Neural crest cell (in vitro differentiated cells): ENCODE measurements at regions not wholly inside any gene's neighbourhood (a gene's known extent, or its start where the extent isn't known, plus 50 kb on each side); places are given as distances from the start of the nearest gene placed in this dataset.

Experiments
- DNase-seq: peaks from one replicate; pipeline ENCODE4 v3.0.0; 2021; ENCODE audit warnings: low read depth, mixed read lengths, low spot score
- H3K27ac Mint-ChIP-seq: one replicate; pipeline ENCODE4 v1.8.0; 2021; ENCODE audit warnings: mild to moderate bottlenecking, mixed read lengths; ENCODE audit not compliant: unreplicated experiment
- H3K27me3 Mint-ChIP-seq: 2 replicates; pipeline ENCODE4 v1.8.0; 2021; ENCODE audit warnings: low read depth, mild to moderate bottlenecking, mixed read lengths
- H3K36me3 Mint-ChIP-seq: 2 replicates; pipeline ENCODE4 v1.8.0; 2021; ENCODE audit warnings: low read depth, mild to moderate bottlenecking, mixed read lengths
- H3K4me1 Mint-ChIP-seq: 2 replicates; pipeline ENCODE4 v1.8.0; 2021; ENCODE audit warnings: mixed read lengths
- H3K4me3 Mint-ChIP-seq: one replicate; pipeline ENCODE4 v1.8.0; 2021; ENCODE audit warnings: mild to moderate bottlenecking, mixed read lengths
- H3K9me3 Mint-ChIP-seq: 2 replicates; pipeline ENCODE4 v1.8.0; 2021; ENCODE audit warnings: mixed read lengths
- TF ChIP-seq, protein P1 (sequence below): fragments of 200-600 bp; sonication (generic); conservative IDR thresholded peaks from 2 replicates; pipeline ENCODE4 v1.5.0; 2021; ENCODE audit warnings: antibody characterized with exemption, mild to moderate bottlenecking

GRCh38 chr3:166957121-166957520 lies 423.0 kb downstream of the ZBBX start:
- H3K4me3 Mint-ChIP-seq: no peak overlapping the region
- TF ChIP-seq, protein P1, sequence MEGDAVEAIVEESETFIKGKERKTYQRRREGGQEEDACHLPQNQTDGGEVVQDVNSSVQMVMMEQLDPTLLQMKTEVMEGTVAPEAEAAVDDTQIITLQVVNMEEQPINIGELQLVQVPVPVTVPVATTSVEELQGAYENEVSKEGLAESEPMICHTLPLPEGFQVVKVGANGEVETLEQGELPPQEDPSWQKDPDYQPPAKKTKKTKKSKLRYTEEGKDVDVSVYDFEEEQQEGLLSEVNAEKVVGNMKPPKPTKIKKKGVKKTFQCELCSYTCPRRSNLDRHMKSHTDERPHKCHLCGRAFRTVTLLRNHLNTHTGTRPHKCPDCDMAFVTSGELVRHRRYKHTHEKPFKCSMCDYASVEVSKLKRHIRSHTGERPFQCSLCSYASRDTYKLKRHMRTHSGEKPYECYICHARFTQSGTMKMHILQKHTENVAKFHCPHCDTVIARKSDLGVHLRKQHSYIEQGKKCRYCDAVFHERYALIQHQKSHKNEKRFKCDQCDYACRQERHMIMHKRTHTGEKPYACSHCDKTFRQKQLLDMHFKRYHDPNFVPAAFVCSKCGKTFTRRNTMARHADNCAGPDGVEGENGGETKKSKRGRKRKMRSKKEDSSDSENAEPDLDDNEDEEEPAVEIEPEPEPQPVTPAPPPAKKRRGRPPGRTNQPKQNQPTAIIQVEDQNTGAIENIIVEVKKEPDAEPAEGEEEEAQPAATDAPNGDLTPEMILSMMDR: no peak
- DNase-seq: no peak
- H3K9me3 Mint-ChIP-seq: peaks cover 6% of the 10 kb centered on the region
- H3K27ac Mint-ChIP-seq: no peak overlapping the region
- H3K4me1 Mint-ChIP-seq: no peaks in the 10 kb centered on the region
- H3K27me3 Mint-ChIP-seq: no peaks in the 10 kb centered on the region
- H3K36me3 Mint-ChIP-seq: peaks cover 5% of the 10 kb centered on the region

GRCh38 chr3:166955201-166955939 lies 424.7 kb downstream of the ZBBX start:
- no peaks in the 10 kb centered on the region for H3K4me1 Mint-ChIP-seq
- DNase-seq: no peak
- H3K27ac Mint-ChIP-seq: no peak overlapping the region
- TF ChIP-seq, protein P1: no peak
- peaks cover 5% of the 10 kb centered on the region for H3K36me3 Mint-ChIP-seq
- H3K9me3 Mint-ChIP-seq: peaks cover 10% of the 10 kb centered on the region
- no peak overlapping the region for H3K4me3 Mint-ChIP-seq
- H3K27me3 Mint-ChIP-seq: no peaks in the 10 kb centered on the region

DNA sequence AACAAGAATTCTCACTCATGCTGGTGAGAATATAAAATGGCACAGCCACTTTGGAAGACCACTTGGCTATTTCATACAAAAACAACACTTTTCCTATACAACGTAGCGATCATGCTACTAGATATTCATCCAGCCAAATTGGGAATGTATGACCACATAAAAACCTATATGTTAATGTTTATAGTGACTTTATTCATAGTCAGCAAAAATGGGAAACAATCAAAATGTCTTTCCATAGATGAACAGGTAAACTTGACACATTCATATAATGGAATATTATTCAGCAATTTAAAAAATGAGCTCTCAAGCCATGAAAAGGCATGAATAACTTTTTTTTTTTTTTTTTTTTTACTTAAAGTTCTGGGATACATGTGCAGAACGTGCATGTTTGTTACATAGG lies 445.2 kb downstream of the ZBBX start:
- Mint-ChIP-seq H3K4me1 (no peaks in the 10 kb centered on the region), H3K27me3 (no peaks in the 10 kb centered on the region), H3K27ac (no peak overlapping the region), H3K36me3 (no peaks in the 10 kb centered on the region), H3K9me3 (peaks cover 3% of the 10 kb centered on the region), H3K4me3 (no peak overlapping the region)
- TF ChIP-seq, protein P1: no peak
- DNase-seq: no peak

GRCh38 chr3:166917437-166917836 lies 462.7 kb downstream of the ZBBX start:
- Mint-ChIP-seq H3K36me3 (peaks cover 2% of the 10 kb centered on the region), H3K4me3 (no peak overlapping the region), H3K4me1 (no peaks in the 10 kb centered on the region), H3K27me3 (peaks cover 2% of the 10 kb centered on the region), H3K9me3 (peaks cover 22% of the 10 kb centered on the region), H3K27ac (no peak overlapping the region)
- DNase-seq: no peak
- TF ChIP-seq, protein P1: no peak

GRCh38 chr3:166902374-166902773 lies 477.7 kb downstream of the ZBBX start:
- H3K4me3 Mint-ChIP-seq: no peak overlapping the region
- no peaks in the 10 kb centered on the region for H3K27me3 Mint-ChIP-seq
- no peaks in the 10 kb centered on the region for H3K4me1 Mint-ChIP-seq
- H3K9me3 Mint-ChIP-seq: peaks cover 12% of the 10 kb centered on the region
- TF ChIP-seq, protein P1: peak; percentile 48
- no peak for DNase-seq
- no peaks in the 10 kb centered on the region for H3K36me3 Mint-ChIP-seq
- H3K27ac Mint-ChIP-seq: no peak overlapping the region
